Ramos (cell line): ENCODE measurements at regions not wholly inside any gene's neighbourhood (a gene's known extent, or its start where the extent isn't known, plus 50 kb on each side); places are given as distances from the start of the nearest gene placed in this dataset.
"Not testable (repeated sequence)": the region's sequence is repeated elsewhere in the genome, so short reads cannot be mapped to it uniquely, and the experiment has no call there.

ENCODE experiments used
- in situ Hi-C: fragments of 300-500 bp; cut with MboI; formaldehyde crosslinking; loops from one replicate; pipeline ENCODE4 v1.14.3; 2022; ENCODE audit warnings: low sequenced_read_pairs; ENCODE audit not compliant: unreplicated experiment

- in situ Hi-C loops: no loop called here
Measured at GRCh38 chr10:23493711-23494110, 54.8 kb downstream of the OTUD1 start.

- in situ Hi-C loops: no loop called here
Measured at GRCh38 chr10:23496727-23497126, 57.9 kb downstream of the OTUD1 start.

GRCh38 chr10:23499372-23500132 lies 60.7 kb downstream of the OTUD1 start:
- in situ Hi-C loops: no loop called here

- in situ Hi-C loops: no loop called here
Measured at GRCh38 chr10:23505797-23506465, 67.1 kb downstream of the OTUD1 start.

GRCh38 chr10:23512355-23513058 lies 73.6 kb downstream of the OTUD1 start:
- in situ Hi-C loops: no loop called here

GRCh38 chr10:23513621-23514020 lies 74.7 kb downstream of the OTUD1 start:
- in situ Hi-C loops: not testable (repeated sequence)

GRCh38 chr10:23514321-23514720 lies 75.4 kb downstream of the OTUD1 start:
- in situ Hi-C loops: no loop called here

GRCh38 chr10:23516530-23516929 lies 77.7 kb downstream of the OTUD1 start:
- in situ Hi-C loops: no loop called here

GRCh38 chr10:23517155-23517554 lies 78.3 kb downstream of the OTUD1 start:
- in situ Hi-C loops: no loop called here

- in situ Hi-C loops: no loop called here
Measured at GRCh38 chr10:23521735-23522134, 82.9 kb downstream of the OTUD1 start.

- in situ Hi-C loops: no loop called here
Measured at GRCh38 chr10:23522345-23522744, 83.5 kb downstream of the OTUD1 start.

- in situ Hi-C loops: no loop called here
Measured at GRCh38 chr10:23523251-23523650, 84.4 kb downstream of the OTUD1 start.

GRCh38 chr10:23525406-23525805 lies 86.5 kb downstream of the OTUD1 start:
- in situ Hi-C loops: no loop called here

- in situ Hi-C loops: no loop called here
Measured at GRCh38 chr10:23528419-23528818, 89.5 kb downstream of the OTUD1 start.

GRCh38 chr10:23529625-23530024 lies 90.8 kb downstream of the OTUD1 start:
- in situ Hi-C loops: no loop called here

- in situ Hi-C loops: no loop called here
Measured at GRCh38 chr10:23530079-23530478, 91.2 kb downstream of the OTUD1 start.

- in situ Hi-C loops: no loop called here
Measured at GRCh38 chr10:23533212-23533611, 94.3 kb downstream of the OTUD1 start.

GRCh38 chr10:23534326-23534725 lies 95.5 kb downstream of the OTUD1 start:
- in situ Hi-C loops: no loop called here

GRCh38 chr10:23534761-23535160 lies 95.9 kb downstream of the OTUD1 start:
- in situ Hi-C loops: no loop called here

- in situ Hi-C loops: no loop called here
Measured at GRCh38 chr10:23535381-23535780, 96.5 kb downstream of the OTUD1 start.

- in situ Hi-C loops: no loop called here
Measured at GRCh38 chr10:23538968-23539367, 100.1 kb downstream of the OTUD1 start.
